ENCODE measurements at regions not wholly inside any gene's neighbourhood (a gene's known extent, or its start where the extent isn't known, plus 50 kb on each side); places are given as distances from the start of the nearest gene placed in this dataset.

GRCh38 chr2:13578547-13578946, 861.8 kb downstream of the TRIB2 start:
- CTCF ChIA-PET (ENCODE audit: low intra/inter-chr PET ratio): no interaction called here
- H3K36me3 ChIP-seq (ENCODE audit: control insufficient read depth, insufficient read depth, low read length): no peaks in the 10 kb centered on the region
- no peaks in the 10 kb centered on the region for H3K4me1 ChIP-seq (replicated peaks in 1 of 2; ENCODE audit: control insufficient read depth in 2 of 2, insufficient read depth in 2 of 2, low read length in 2 of 2)
- H2AFZ ChIP-seq (ENCODE audit: low read depth, low read length): no peak overlapping the region
- H3K9ac ChIP-seq (ENCODE audit: insufficient read depth in 1 of 2, low read depth in 2 of 2, low read length in 2 of 2): no peak overlapping the region
- FAIRE-seq (no peak), DNase-seq (ENCODE audit: extremely low read depth in 1 of 4, low spot score in 3 of 4) (no peak), ATAC-seq (no peak)
- no peak for TF ChIP-seq ZNF143 (CRISPR knock-in tag; IDR thresholded peaks at IDR 0.05)
- TF ChIP-seq ZFP30 (CRISPR knock-in tag; IDR thresholded peaks at IDR 0.05; ENCODE audit: borderline replicate concordance): no peak
- no peak for TF ChIP-seq ZNF232 (CRISPR knock-in tag; IDR thresholded peaks at IDR 0.05)
- TF ChIP-seq ZNF695 (CRISPR knock-in tag; IDR thresholded peaks at IDR 0.05): no peak
- TF ChIP-seq ZNF384 (IDR thresholded peaks at IDR 0.05; ENCODE audit: low read depth, low read length): no peak
- TF ChIP-seq FOXK1 (CRISPR knock-in tag; IDR thresholded peaks at IDR 0.05; ENCODE audit: borderline replicate concordance): no peak
- no peak for TF ChIP-seq HDAC1 (IDR thresholded peaks at IDR 0.05)
- no peak for TF ChIP-seq MITF (IDR thresholded peaks at IDR 0.05)
- no peak for TF ChIP-seq HDGF (IDR thresholded peaks at IDR 0.05)
- no peak for TF ChIP-seq MAFG (tag; conservative IDR thresholded peaks at IDR 0.05)
- TF ChIP-seq HSF4 (CRISPR knock-in tag; IDR thresholded peaks at IDR 0.05; ENCODE audit: borderline replicate concordance): no peak
- intact Hi-C loops (cut with micrococcal nuclease) (no loop called here), in situ Hi-C loops (cut with MboI) (no loop called here)
- no TSS peak for BruUV-seq (replicated peaks)
- H3K9me3 ChIP-seq (replicated peaks; ENCODE audit: control insufficient read depth, insufficient read depth, low read depth, low read length): no peaks in the 10 kb centered on the region; the same call in 1 of the 2 replicates
- no peaks in the 10 kb centered on the region for H3K9me1 ChIP-seq (ENCODE audit: control insufficient read depth, insufficient read depth, low read length)
- H3K27me3 ChIP-seq (ENCODE audit: control insufficient read depth in 2 of 2, insufficient read depth in 2 of 2, low read length in 2 of 2): no peaks in the 10 kb centered on the region
- no peak overlapping the region for H3K27ac ChIP-seq (ENCODE audit: extremely low read depth, low read depth, low read length)
- no peak overlapping the region for H3K4me2 ChIP-seq (ENCODE audit: insufficient read depth, low read length)
- POLR2A ChIA-PET: no interaction called here
- WGBS (ENCODE audit: insufficient coverage, low coverage, missing lambda C conversion rate): 0% methylated on average over 1 of the region's 1 CpG
- H3K79me2 ChIP-seq (ENCODE audit: control insufficient read depth, insufficient read depth, low read length): no peaks in the 10 kb centered on the region
- no peak overlapping the region for H3K4me3 ChIP-seq
- no peaks in the 10 kb centered on the region for H4K20me1 ChIP-seq (replicated peaks; ENCODE audit: control insufficient read depth, insufficient read depth, low read length)
